GM18951 (cell line): ENCODE measurements at regions not wholly inside any gene's neighbourhood (a gene's known extent, or its start where the extent isn't known, plus 50 kb on each side); places are given as distances from the start of the nearest gene placed in this dataset.
"Not testable (repeated sequence)": the region's sequence is repeated elsewhere in the genome, so short reads cannot be mapped to it uniquely, and the experiment has no call there.

ENCODE experiments used
- POLR2A ChIP-seq: IDR thresholded peaks from 4 replicates; pipeline ENCODE4 v1.6.1; 2011; ENCODE audit warnings: mild to moderate bottlenecking; ENCODE audit not compliant: insufficient read length, insufficient read depth; ENCODE audit errors: extremely low read depth
- in situ Hi-C: fragments of 300-500 bp; cut with MboI; formaldehyde crosslinking; loops from one replicate; pipeline ENCODE4 v1.12.0; 2022; ENCODE audit warnings: low sequenced_read_pairs, mixed read lengths, inconsistent platforms; ENCODE audit not compliant: unreplicated experiment

- no peak for TF ChIP-seq POLR2A
- in situ Hi-C loops, result no loop called here
These were observed 215.2 kb upstream of the HTR1E start for GRCh38 chr6:86722131-86722530.

GRCh38 chr6:86715676-86716075 lies 221.7 kb upstream of the HTR1E start:
- TF ChIP-seq POLR2A, result no peak
- in situ Hi-C loops, result no loop called here

- no peak for TF ChIP-seq POLR2A
- in situ Hi-C loops, result no loop called here
These were observed 225.3 kb upstream of the HTR1E start for GRCh38 chr6:86712039-86712438.

GRCh38 chr6:86707545-86708120 lies 229.7 kb upstream of the HTR1E start:
- in situ Hi-C loops, result no loop called here
- no peak for TF ChIP-seq POLR2A

DNA sequence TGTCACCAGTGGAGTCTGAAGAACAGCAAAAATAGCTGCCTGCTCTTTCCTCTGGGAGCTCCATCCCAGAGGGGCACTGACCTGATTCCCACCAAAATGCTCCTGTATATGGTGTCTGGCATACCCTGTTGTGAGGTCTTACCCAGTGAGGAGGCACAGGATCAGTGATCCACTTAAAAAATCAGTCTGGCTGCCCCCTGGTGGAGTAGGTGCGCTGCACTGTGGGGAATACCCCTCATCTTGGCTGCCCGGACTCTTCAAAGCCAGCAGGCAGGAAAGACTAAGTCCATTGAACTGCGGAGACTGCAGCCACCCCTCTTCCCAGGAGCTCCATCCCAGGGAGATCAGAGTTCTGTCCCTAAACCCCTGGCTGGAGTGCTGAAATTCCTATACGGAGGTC lies 230.9 kb upstream of the HTR1E start:
- TF ChIP-seq POLR2A, result no peak
- in situ Hi-C loops, result no loop called here

DNA sequence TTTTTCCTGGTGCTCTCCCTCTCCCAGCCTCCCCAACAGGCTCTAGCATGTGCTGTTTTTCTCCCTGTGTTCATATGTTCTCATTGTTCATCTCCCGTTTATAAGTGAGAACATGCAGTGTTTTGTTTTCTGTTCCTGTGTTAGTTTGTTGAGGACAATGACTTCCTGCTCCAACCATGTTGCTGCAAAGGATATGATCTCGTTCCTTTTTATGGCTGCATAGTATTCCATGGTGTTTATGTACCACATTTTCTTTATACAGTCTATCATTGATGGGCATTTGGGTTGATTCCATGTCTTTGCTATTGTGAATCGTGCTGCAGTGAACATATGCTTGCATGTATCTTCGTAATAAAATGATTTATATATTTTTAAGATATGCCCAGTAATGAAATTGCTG lies 236.1 kb upstream of the HTR1E start:
- in situ Hi-C loops, result not testable (repeated sequence)

- in situ Hi-C loops, result no loop called here
- TF ChIP-seq POLR2A, result no peak
These were observed 250.8 kb upstream of the HTR1E start for GRCh38 chr6:86686496-86686895.

DNA sequence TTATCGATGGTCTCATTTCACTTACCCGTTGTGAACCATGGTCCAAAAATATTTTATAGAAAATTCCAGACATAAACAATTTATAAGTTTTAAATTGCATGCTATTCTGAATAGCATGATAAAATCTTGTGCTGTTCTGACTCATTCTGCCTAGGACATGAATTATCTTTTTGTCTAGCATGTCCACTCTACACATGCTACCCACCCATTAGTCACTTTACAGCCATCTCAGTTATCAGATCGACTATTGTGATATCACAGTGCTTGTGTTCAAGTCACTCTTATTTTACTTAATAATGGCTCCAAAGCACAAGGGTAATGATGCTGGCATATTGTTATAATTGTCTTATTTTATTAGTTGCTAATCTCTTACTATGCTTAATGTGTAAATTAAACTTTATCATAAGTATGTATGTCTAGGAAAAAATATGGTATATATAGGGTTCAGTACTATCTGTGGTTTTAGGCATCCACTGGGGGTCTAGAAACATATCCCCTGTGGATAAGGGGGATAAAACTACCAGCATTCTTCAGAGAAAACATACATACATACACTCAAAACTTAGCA lies 252.0 kb upstream of the HTR1E start:
- in situ Hi-C loops, result no loop called here
- TF ChIP-seq POLR2A, result no peak

DNA sequence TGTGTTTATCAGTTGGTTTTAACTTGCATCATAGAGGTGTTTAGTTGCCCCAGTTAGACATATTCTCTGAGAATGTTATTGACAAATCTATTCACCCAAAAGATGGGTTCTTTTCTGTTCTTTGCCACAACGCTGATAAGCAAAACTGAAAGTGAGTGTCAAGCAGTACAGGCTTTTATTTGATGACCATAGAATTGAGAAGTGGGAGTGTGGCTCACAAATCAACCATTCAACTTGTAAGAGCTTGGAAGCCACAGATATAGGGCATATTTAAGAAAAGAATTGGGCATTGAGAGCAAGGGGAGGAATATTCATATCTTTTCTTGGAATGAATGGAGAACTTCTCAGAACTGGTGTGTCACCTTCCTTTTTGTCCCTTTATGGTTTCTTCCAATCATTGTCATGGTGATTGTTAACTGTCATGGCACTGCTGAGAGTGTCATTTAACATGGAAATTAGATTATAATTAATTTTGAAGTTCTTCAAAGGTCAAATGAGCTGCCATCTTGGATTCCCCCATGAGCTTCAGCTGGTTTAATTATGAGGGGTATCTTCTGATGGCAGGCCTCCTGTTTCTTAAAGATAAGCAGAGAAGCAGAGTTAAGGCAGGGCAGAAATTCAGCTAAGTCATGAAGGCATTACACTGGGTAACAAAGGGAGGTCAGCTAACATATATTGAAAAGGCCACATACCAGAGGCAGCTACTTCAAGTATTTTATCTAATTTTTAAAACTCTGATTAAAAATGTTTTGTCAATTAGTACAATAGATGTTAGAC lies 254.0 kb upstream of the HTR1E start:
- in situ Hi-C loops, result no loop called here
- TF ChIP-seq POLR2A, result no peak

GRCh38 chr6:86682297-86682696 lies 255.0 kb upstream of the HTR1E start:
- in situ Hi-C loops, result no loop called here
- TF ChIP-seq POLR2A, result no peak

GRCh38 chr6:86681140-86681539 lies 256.2 kb upstream of the HTR1E start:
- in situ Hi-C loops, result not testable (repeated sequence)

- in situ Hi-C loops, result not testable (repeated sequence)
These were observed 265.2 kb upstream of the HTR1E start for GRCh38 chr6:86672125-86672524.

GRCh38 chr6:86657192-86657591 lies 280.1 kb upstream of the HTR1E start:
- no peak for TF ChIP-seq POLR2A
- in situ Hi-C loops, result no loop called here

DNA sequence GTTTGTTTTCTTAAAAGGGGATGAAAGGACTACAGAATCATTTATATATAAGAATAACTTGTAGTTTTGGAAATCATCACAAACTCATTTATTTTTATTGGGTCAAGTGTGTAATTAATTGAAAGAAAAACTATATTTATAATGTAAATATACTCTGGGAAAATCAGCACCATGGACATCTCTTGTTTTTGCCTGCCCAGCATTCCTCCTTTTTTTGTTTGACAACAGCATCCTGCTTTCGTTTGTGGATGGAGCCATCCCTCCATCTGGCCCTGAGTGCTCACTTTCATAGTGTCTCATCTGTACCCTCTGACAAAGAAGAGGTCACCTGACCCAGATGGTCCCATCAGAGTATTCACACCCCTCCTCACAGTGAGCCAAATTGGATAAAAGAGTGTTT lies 308.2 kb upstream of the HTR1E start:
- no peak for TF ChIP-seq POLR2A
- in situ Hi-C loops, result no loop called here
